HCEC 1CT (cell line): ENCODE measurements at regions not wholly inside any gene's neighbourhood (a gene's known extent, or its start where the extent isn't known, plus 50 kb on each side); places are given as distances from the start of the nearest gene placed in this dataset.

Source experiments
- DNase-seq: peaks from one replicate; pipeline ENCODE4 v3.0.0-alpha.2; 2017

DNA sequence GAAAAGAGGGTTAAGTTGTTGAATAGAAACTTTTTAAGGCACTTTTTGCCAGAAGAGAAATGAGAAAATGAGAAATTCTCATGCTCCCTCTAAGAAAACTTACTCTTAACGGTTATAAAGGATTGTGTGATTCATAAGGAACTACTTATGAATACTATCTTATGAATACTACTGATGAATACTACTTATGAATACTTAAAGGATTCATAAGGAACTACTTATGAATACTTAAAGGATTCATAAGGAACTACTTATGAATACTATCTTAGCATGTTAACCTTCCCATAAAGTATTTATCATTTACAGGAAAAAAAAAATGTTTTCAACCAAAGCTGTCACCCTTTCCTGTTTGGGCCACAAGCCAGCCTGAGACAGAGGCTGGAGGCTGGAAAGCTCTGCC, 53.1 kb upstream of the UCN3 start:
- DNase-seq: no peak

DNA sequence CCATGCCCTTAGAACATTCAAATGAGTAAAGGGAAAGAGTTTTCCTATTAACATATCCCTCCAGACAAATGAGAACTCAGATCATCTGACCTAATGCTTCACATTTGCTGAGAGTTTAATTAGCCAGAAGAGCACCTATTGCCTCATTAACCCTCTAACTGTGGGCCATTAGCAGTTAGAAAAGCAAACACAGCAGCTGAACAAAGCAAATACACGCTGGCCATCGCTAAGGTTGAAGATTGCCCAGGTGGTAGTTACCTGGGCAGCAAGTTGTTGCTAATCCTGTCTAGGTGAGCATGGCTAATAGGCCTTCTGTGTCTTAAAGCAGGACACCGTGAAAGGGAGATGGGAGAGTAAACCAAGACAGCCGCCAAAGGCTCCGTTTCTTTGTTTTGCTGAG, 49.9 kb upstream of the UCN3 start:
- no peak for DNase-seq
